DND-41 (cell line): ENCODE measurements at regions not wholly inside any gene's neighbourhood (a gene's known extent, or its start where the extent isn't known, plus 50 kb on each side); places are given as distances from the start of the nearest gene placed in this dataset.

Experiments
- ATAC-seq: fragments of 200-7000 bp; cut with Tn5 transposase; 3 replicates; pipeline ENCODE4 v1.9.1; 2021; ENCODE audit warnings: low read depth; ENCODE audit not compliant: insufficient read depth
- DNase-seq: peaks from one replicate; pipeline ENCODE4 v3.0.0-alpha.2; 2020
- H2AFZ ChIP-seq: 2 replicates; pipeline ENCODE4 v1.6.0; 2012; ENCODE audit warnings: low read depth, low read length
- H3K27ac ChIP-seq: 2 replicates; pipeline ENCODE4 v1.5.1; 2012; ENCODE audit warnings: low read length, inconsistent platforms
- H3K27me3 ChIP-seq: fragments of 200-600 bp; sonication (generic); 2 replicates; pipeline ENCODE4 v1.6.0; 2012; ENCODE audit warnings: low read length, mild to moderate bottlenecking, inconsistent platforms; ENCODE audit not compliant: insufficient read depth, poor library complexity
- H3K36me3 ChIP-seq: 2 replicates; pipeline ENCODE4 v1.5.1; 2012; ENCODE audit warnings: low read length, inconsistent platforms; ENCODE audit not compliant: insufficient read depth
- H3K4me1 ChIP-seq: 2 replicates; pipeline ENCODE4 v1.5.1; 2012; ENCODE audit warnings: mild to moderate bottlenecking, low read length; ENCODE audit not compliant: insufficient read depth
- H3K4me2 ChIP-seq: 2 replicates; pipeline ENCODE4 v1.6.0; 2012; ENCODE audit warnings: mild to moderate bottlenecking, moderate library complexity, low read length, inconsistent platforms; ENCODE audit not compliant: insufficient read depth
- H3K4me3 ChIP-seq, 2 experiments: fragments of 200-600 bp in 1 of 2; shearing (Covaris generic) in 1 of 2; 2 replicates each; pipeline ENCODE4 v1.5.1; 2012 to 2016; ENCODE audit warnings: inconsistent platforms in 2 of 2, low read length in 2 of 2, mild to moderate bottlenecking in 2 of 2, low read depth in 1 of 2, moderate library complexity in 1 of 2
- H3K79me2 ChIP-seq: 2 replicates; pipeline ENCODE4 v1.6.0; 2012; ENCODE audit warnings: low read length, inconsistent platforms; ENCODE audit not compliant: insufficient read depth
- H3K9ac ChIP-seq: 2 replicates; pipeline ENCODE4 v1.6.0; 2012; ENCODE audit warnings: low read depth, mild to moderate bottlenecking, inconsistent platforms, low read length, moderate library complexity
- H3K9me3 ChIP-seq: 2 replicates; pipeline ENCODE4 v1.5.1; 2012; ENCODE audit warnings: low read length, moderate library complexity, mild to moderate bottlenecking, inconsistent platforms; ENCODE audit not compliant: insufficient read depth, severe bottlenecking
- H4K20me1 ChIP-seq: 2 replicates; pipeline ENCODE4 v1.6.0; 2012; ENCODE audit warnings: low read length; ENCODE audit not compliant: insufficient read depth
- CTCF ChIP-seq: IDR thresholded peaks from 2 replicates; pipeline ENCODE4 v1.5.1; 2012; ENCODE audit warnings: borderline replicate concordance, low read length, moderate library complexity, mild to moderate bottlenecking; ENCODE audit not compliant: poor library complexity, severe bottlenecking; ENCODE audit errors: extremely low read depth
- EZH2 ChIP-seq: IDR thresholded peaks from 3 replicates; pipeline ENCODE4 v1.6.1; 2012; ENCODE audit warnings: borderline replicate concordance, low read depth, mild to moderate bottlenecking, moderate library complexity, low read length, inconsistent platforms; ENCODE audit not compliant: severe bottlenecking

GRCh38 chr13:91111476-91112200 lies 235.8 kb upstream of the MIR17HG start:
- Histone ChIP-seq H3K36me3 (no peaks in the 10 kb centered on the region), H3K79me2 (no peaks in the 10 kb centered on the region), H2AFZ (no peak overlapping the region), H3K27me3 (no peaks in the 10 kb centered on the region), H3K9me3 (no peaks in the 10 kb centered on the region), H3K9ac (no peak overlapping the region), H4K20me1 (no peaks in the 10 kb centered on the region), H3K4me1 (no peaks in the 10 kb centered on the region), H3K27ac (no peak overlapping the region), H3K4me3 (no peak overlapping the region), H3K4me2 (no peak overlapping the region)
- DNase-seq (no peak), ATAC-seq (no peak)
- TF ChIP-seq CTCF (no peak), EZH2 (no peak)

DNA sequence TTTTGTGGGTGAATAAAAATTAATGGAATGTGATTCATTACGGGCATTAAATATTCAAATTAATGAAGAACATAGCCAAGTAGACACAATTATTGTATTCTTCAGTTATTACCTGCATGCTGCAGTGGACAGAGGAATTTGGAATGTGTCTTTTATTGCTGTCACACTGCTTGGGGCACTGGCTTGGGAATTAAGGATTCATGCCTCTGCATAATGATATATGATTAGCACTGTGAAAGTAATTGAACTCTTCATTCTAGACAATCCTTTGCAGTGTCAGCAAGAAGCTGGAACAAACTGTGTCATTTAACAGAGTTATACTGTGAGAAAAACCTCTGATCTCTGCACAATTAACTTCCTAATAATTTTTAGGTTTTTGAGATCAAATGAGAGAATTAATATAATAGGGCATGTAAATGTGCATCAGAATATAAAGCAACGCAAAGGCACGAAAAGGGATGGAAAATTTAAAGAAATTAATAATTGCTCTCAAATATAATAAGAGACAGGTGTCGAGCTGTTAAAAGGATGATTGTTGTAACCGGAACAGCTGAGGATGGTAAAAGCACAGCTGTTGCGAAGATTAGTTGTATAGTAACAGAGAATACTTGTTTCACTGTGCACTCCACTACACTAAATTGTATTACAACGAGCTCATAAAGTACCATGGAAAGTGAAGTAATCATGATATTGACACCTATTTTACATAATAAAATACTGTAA lies 235.1 kb upstream of the MIR17HG start:
- Histone ChIP-seq H3K4me3 (no peak overlapping the region), H2AFZ (no peak overlapping the region), H3K79me2 (no peaks in the 10 kb centered on the region), H3K27ac (no peak overlapping the region), H3K4me2 (no peak overlapping the region), H3K36me3 (no peaks in the 10 kb centered on the region), H3K9ac (no peak overlapping the region), H3K9me3 (no peaks in the 10 kb centered on the region), H3K4me1 (no peaks in the 10 kb centered on the region), H3K27me3 (no peaks in the 10 kb centered on the region), H4K20me1 (no peaks in the 10 kb centered on the region)
- DNase-seq (no peak), ATAC-seq (no peak)
- TF ChIP-seq CTCF (no peak), EZH2 (no peak)

GRCh38 chr13:91112924-91113277 lies 234.6 kb upstream of the MIR17HG start:
- Histone ChIP-seq H3K4me3 (no peak overlapping the region), H3K9me3 (no peaks in the 10 kb centered on the region), H3K27me3 (no peaks in the 10 kb centered on the region), H3K79me2 (no peaks in the 10 kb centered on the region), H3K36me3 (no peaks in the 10 kb centered on the region), H2AFZ (no peak overlapping the region), H3K4me2 (no peak overlapping the region), H4K20me1 (no peaks in the 10 kb centered on the region), H3K9ac (no peak overlapping the region), H3K27ac (no peak overlapping the region), H3K4me1 (no peaks in the 10 kb centered on the region)
- ATAC-seq, result no peak
- TF ChIP-seq EZH2, result no peak
- TF ChIP-seq CTCF, result no peak
- DNase-seq, result no peak
